Keratinocyte (primary cell): ENCODE measurements at regions not wholly inside any gene's neighbourhood (a gene's known extent, or its start where the extent isn't known, plus 50 kb on each side); places are given as distances from the start of the nearest gene placed in this dataset.

Experiments
- DNase-seq: peaks from one replicate; pipeline ENCODE4 v3.0.0-alpha.2; 2011; ENCODE audit warnings: low read depth, missing footprints, low spot score
- FAIRE-seq: peaks from 2 replicates; lab custom pipeline; 2011; peaks lifted over from hg19 to GRCh38; lab: Jason Lieb, UNC
- H2AFZ ChIP-seq: 2 replicates; pipeline ENCODE4 v1.6.0; 2012; ENCODE audit warnings: low read length, control low read depth, inconsistent platforms; ENCODE audit not compliant: control insufficient read depth
- H3K27ac ChIP-seq: 2 replicates; pipeline ENCODE4 v1.5.1; 2011; ENCODE audit warnings: low read length; ENCODE audit not compliant: control insufficient read depth, insufficient read depth
- H3K27me3 ChIP-seq: 3 replicates; pipeline ENCODE4 v1.6.0; 2011; ENCODE audit warnings: low read length; ENCODE audit not compliant: control insufficient read depth, insufficient read depth; ENCODE audit errors: extremely low read depth
- H3K36me3 ChIP-seq, 2 experiments: 2 replicates in 1 of 2; 3 replicates in 1 of 2; pipeline ENCODE4 v1.5.1; 2011; ENCODE audit warnings: low read length in 2 of 2, mild to moderate bottlenecking in 1 of 2; ENCODE audit not compliant: control insufficient read depth in 2 of 2, insufficient read depth in 2 of 2; ENCODE audit errors: extremely low read depth in 1 of 2
- H3K4me1 ChIP-seq: 3 replicates; pipeline ENCODE4 v1.5.1; 2011; ENCODE audit warnings: low read length; ENCODE audit not compliant: control insufficient read depth, insufficient read depth; ENCODE audit errors: extremely low read depth
- H3K4me2 ChIP-seq: 3 replicates; pipeline ENCODE4 v1.6.0; 2011; ENCODE audit warnings: low read depth, low read length; ENCODE audit not compliant: control insufficient read depth, insufficient read depth; ENCODE audit errors: extremely low read depth
- H3K4me3 ChIP-seq, 3 experiments: fragments of 200-600 bp in 1 of 3; sonication (generic) in 1 of 3; 2 replicates in 2 of 3; 3 replicates in 1 of 3; pipeline ENCODE4 v1.5.1; 2011 to 2016; ENCODE audit warnings: low read length in 3 of 3, mild to moderate bottlenecking in 3 of 3, control low read depth in 2 of 3, inconsistent platforms in 1 of 3, low read depth in 1 of 3, mixed read lengths in 1 of 3, mixed run types in 1 of 3, moderate library complexity in 1 of 3; ENCODE audit not compliant: control insufficient read depth in 2 of 3, insufficient read depth in 2 of 3; ENCODE audit errors: extremely low read depth in 1 of 3
- H3K79me2 ChIP-seq: 2 replicates; pipeline ENCODE4 v1.6.0; 2012; ENCODE audit warnings: low read length; ENCODE audit not compliant: control insufficient read depth, insufficient read depth
- H3K9ac ChIP-seq: 3 replicates; pipeline ENCODE4 v1.6.0; 2011; ENCODE audit warnings: low read length; ENCODE audit not compliant: control insufficient read depth, insufficient read depth; ENCODE audit errors: extremely low read depth
- H3K9me1 ChIP-seq: 3 replicates; pipeline ENCODE4 v1.6.0; 2011; ENCODE audit warnings: low read length; ENCODE audit not compliant: control insufficient read depth, insufficient read depth; ENCODE audit errors: extremely low read depth
- H3K9me3 ChIP-seq: 2 replicates; pipeline ENCODE4 v1.5.1; 2012; ENCODE audit warnings: low read depth, low read length; ENCODE audit not compliant: control insufficient read depth
- H4K20me1 ChIP-seq: 3 replicates; pipeline ENCODE4 v1.6.0; 2011; ENCODE audit warnings: low read length; ENCODE audit not compliant: control insufficient read depth, insufficient read depth; ENCODE audit errors: extremely low read depth
- EZH2 ChIP-seq: IDR thresholded peaks from one replicate; pipeline ENCODE4 v1.6.1; 2012; ENCODE audit warnings: inconsistent platforms, mild to moderate bottlenecking, low read length, moderate library complexity
- dilution Hi-C: fragments of 300-500 bp; cut with MboI; formaldehyde crosslinking; loops from one replicate; pipeline ENCODE4 v1.7.0; 2020; ENCODE audit warnings: low sequenced_read_pairs; ENCODE audit not compliant: extremely low pct_ligation_motif_present
- TF ChIP-seq, protein P1 (sequence below), 3 experiments: IDR thresholded peaks in 1 of 3; conservative IDR thresholded peaks in 1 of 3; optimal IDR thresholded peaks in 1 of 3; 2 replicates in 2 of 3; 3 replicates in 1 of 3; pipeline versions ENCODE3 to v1.5.1; 2011; ENCODE audit warnings: low read length in 3 of 3, mild to moderate bottlenecking in 3 of 3, moderate library complexity in 2 of 3, control low read depth in 1 of 3, inconsistent platforms in 1 of 3; ENCODE audit not compliant: insufficient read depth in 2 of 3; ENCODE audit errors: extremely low read depth in 1 of 3

GRCh38 chr18:67318651-67319050 lies 197.9 kb downstream of the DSEL start:
- Histone ChIP-seq H3K4me1 (no peaks in the 10 kb centered on the region), H4K20me1 (no peaks in the 10 kb centered on the region), H3K4me3 (no peak overlapping the region), H3K36me3 (no peaks in the 10 kb centered on the region), H3K9me3 (no peaks in the 10 kb centered on the region), H3K27ac (no peak overlapping the region), H3K79me2 (no peaks in the 10 kb centered on the region), H3K4me2 (no peak overlapping the region), H3K27me3 (no peaks in the 10 kb centered on the region), H2AFZ (no peak overlapping the region), H3K9ac (no peak overlapping the region), H3K9me1 (no peaks in the 10 kb centered on the region)
- no peak for TF ChIP-seq EZH2
- TF ChIP-seq, protein P1, sequence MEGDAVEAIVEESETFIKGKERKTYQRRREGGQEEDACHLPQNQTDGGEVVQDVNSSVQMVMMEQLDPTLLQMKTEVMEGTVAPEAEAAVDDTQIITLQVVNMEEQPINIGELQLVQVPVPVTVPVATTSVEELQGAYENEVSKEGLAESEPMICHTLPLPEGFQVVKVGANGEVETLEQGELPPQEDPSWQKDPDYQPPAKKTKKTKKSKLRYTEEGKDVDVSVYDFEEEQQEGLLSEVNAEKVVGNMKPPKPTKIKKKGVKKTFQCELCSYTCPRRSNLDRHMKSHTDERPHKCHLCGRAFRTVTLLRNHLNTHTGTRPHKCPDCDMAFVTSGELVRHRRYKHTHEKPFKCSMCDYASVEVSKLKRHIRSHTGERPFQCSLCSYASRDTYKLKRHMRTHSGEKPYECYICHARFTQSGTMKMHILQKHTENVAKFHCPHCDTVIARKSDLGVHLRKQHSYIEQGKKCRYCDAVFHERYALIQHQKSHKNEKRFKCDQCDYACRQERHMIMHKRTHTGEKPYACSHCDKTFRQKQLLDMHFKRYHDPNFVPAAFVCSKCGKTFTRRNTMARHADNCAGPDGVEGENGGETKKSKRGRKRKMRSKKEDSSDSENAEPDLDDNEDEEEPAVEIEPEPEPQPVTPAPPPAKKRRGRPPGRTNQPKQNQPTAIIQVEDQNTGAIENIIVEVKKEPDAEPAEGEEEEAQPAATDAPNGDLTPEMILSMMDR (optimal IDR thresholded peaks at IDR 0.05 in 1 of 3, IDR thresholded peaks at IDR 0.05 in 1 of 3, conservative IDR thresholded peaks at IDR 0.05 in 1 of 3; ENCODE audit: extremely low read depth in 1 of 3, insufficient read depth in 2 of 3, low read length in 3 of 3): no peak
- no peak for DNase-seq
- dilution Hi-C loops: no loop called here
- no peak for FAIRE-seq

GRCh38 chr18:67310826-67311225 lies 205.7 kb downstream of the DSEL start:
- TF ChIP-seq, protein P1 (optimal IDR thresholded peaks at IDR 0.05 in 1 of 3, IDR thresholded peaks at IDR 0.05 in 1 of 3, conservative IDR thresholded peaks at IDR 0.05 in 1 of 3; ENCODE audit: extremely low read depth in 1 of 3, insufficient read depth in 2 of 3, low read length in 3 of 3): no peak
- no peak for TF ChIP-seq EZH2
- H3K9me3 ChIP-seq: no peaks in the 10 kb centered on the region
- H3K4me3 ChIP-seq: no peak overlapping the region
- no peaks in the 10 kb centered on the region for H3K9me1 ChIP-seq
- no peak overlapping the region for H2AFZ ChIP-seq
- H3K36me3 ChIP-seq: no peaks in the 10 kb centered on the region
- dilution Hi-C loops: no loop called here
- no peaks in the 10 kb centered on the region for H4K20me1 ChIP-seq
- no peak overlapping the region for H3K27ac ChIP-seq
- DNase-seq (no peak), FAIRE-seq (no peak)
- H3K4me2 ChIP-seq: no peak overlapping the region
- H3K27me3 ChIP-seq: no peaks in the 10 kb centered on the region
- H3K9ac ChIP-seq: no peak overlapping the region
- no peaks in the 10 kb centered on the region for H3K79me2 ChIP-seq
- H3K4me1 ChIP-seq: no peaks in the 10 kb centered on the region
